ENCODE measurements at regions not wholly inside any gene's neighbourhood (a gene's known extent, or its start where the extent isn't known, plus 50 kb on each side); places are given as distances from the start of the nearest gene placed in this dataset.

DNA sequence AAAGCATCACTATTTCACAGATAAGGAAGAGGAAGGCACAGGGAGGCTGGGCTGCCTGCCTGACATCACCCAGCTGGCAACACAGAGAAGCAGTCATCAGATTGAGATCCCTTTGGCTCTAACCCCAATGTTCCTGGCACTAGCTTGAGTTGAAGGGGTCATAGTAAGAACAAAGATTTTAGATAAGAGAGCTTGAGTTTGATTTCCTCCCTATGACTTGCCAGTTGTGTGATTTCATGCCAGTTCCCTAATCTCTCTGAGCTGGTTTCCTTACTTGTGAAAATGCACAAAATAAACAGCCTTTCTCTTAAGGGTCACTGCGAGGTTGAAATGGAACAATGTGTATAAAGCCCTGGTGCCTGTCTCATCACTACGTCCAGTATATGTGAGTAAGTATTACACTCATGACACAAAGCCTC, 475.4 kb upstream of the HS3ST1 start:
- TF ChIP-seq, protein P1, sequence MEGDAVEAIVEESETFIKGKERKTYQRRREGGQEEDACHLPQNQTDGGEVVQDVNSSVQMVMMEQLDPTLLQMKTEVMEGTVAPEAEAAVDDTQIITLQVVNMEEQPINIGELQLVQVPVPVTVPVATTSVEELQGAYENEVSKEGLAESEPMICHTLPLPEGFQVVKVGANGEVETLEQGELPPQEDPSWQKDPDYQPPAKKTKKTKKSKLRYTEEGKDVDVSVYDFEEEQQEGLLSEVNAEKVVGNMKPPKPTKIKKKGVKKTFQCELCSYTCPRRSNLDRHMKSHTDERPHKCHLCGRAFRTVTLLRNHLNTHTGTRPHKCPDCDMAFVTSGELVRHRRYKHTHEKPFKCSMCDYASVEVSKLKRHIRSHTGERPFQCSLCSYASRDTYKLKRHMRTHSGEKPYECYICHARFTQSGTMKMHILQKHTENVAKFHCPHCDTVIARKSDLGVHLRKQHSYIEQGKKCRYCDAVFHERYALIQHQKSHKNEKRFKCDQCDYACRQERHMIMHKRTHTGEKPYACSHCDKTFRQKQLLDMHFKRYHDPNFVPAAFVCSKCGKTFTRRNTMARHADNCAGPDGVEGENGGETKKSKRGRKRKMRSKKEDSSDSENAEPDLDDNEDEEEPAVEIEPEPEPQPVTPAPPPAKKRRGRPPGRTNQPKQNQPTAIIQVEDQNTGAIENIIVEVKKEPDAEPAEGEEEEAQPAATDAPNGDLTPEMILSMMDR (IDR thresholded peaks at IDR 0.05; ENCODE audit: borderline replicate concordance, control extremely low read depth, extremely low read depth, insufficient read depth, missing control alignments): no peak
- no peak for DNase-seq (ENCODE audit: low spot score)
- in situ Hi-C loops (cut with MboI; ENCODE audit: low sequenced_read_pairs, unreplicated experiment): no loop called here

DNA sequence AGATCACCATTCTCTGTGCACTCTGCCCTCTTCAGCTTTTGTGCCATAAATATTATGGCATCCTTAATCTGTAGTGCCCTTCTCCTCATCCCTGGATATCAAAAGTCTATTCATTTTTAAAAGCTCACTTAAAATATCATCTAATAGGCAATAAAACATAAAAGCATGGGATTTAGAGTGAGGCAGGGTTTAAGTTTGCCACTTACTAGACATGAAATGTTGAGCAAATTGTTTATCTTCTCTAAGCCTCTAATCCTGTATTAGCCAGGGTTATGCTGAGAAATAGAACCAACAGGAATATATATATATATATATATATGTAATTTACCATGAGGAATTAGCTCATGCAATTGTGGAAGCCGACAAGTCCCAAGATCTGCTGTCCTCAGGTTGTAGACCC, 472.4 kb upstream of the HS3ST1 start:
- DNase-seq (ENCODE audit: low spot score): no peak
- TF ChIP-seq, protein P1 (IDR thresholded peaks at IDR 0.05; ENCODE audit: borderline replicate concordance, control extremely low read depth, extremely low read depth, insufficient read depth, missing control alignments): no peak
- in situ Hi-C loops (cut with MboI; ENCODE audit: low sequenced_read_pairs, unreplicated experiment): no loop called here

DNA sequence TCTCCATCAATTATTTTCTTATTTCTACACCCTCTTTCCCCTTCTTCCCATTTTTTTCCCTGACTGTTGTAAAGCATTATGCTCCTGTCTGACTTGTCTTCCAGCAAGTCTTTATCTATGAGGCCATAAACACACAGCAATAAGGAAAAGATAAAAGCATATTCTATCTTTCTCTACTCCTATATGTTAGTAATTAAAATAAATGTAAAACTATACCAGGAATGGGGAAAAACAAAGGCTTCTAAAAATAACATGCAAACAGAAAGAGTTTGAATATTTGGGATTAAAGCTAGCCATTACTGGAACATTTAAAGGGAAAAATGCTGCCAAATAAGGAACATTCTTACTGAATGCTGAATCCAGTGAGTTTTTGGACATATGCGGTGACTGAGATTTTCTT, 471.7 kb upstream of the HS3ST1 start:
- TF ChIP-seq, protein P1 (IDR thresholded peaks at IDR 0.05; ENCODE audit: borderline replicate concordance, control extremely low read depth, extremely low read depth, insufficient read depth, missing control alignments): no peak
- DNase-seq (ENCODE audit: low spot score): no peak
- in situ Hi-C loops (cut with MboI; ENCODE audit: low sequenced_read_pairs, unreplicated experiment): no loop called here

DNA sequence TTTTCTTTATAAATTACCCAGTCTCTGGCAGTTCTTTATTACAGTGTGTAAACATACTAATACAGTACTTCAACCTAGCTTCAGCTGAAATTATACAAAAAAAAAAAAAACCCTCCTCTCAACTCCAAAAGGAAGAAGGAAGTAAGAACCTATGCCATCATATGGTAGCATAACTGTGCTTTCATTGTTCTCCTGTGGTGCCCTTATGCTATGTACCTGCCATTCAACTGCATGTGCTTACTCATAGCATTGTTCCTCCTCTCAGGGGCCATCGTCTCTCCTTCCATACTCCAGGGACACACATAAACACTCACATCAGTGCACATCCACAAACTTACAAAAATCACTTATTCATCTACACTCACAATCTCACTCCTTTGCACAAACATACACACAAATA, 470.1 kb upstream of the HS3ST1 start:
- DNase-seq (ENCODE audit: low spot score): no peak
- TF ChIP-seq, protein P1 (IDR thresholded peaks at IDR 0.05; ENCODE audit: borderline replicate concordance, control extremely low read depth, extremely low read depth, insufficient read depth, missing control alignments): no peak
- in situ Hi-C loops (cut with MboI; ENCODE audit: low sequenced_read_pairs, unreplicated experiment): no loop called here

DNA sequence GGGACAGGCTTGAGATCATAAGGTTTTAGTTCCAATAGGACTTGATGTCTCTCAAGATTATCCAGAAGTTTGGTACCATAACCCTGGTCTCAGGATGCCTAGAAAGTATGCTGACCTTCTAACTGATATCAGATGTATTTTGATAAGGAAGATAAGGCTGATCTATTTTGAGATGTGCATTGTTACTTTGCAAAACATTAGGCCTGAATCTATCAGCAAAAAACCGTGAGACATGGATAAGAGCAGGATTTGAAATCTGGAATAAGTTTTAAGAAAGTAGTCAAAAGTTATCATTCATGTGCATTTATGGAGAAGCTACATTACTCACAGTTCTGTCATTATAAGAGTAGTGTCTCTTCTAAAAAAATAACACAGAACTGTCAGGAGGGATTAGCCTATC, 467.1 kb upstream of the HS3ST1 start:
- TF ChIP-seq, protein P1 (IDR thresholded peaks at IDR 0.05; ENCODE audit: borderline replicate concordance, control extremely low read depth, extremely low read depth, insufficient read depth, missing control alignments): no peak
- no peak for DNase-seq (ENCODE audit: low spot score)
- in situ Hi-C loops (cut with MboI; ENCODE audit: low sequenced_read_pairs, unreplicated experiment): no loop called here

DNA sequence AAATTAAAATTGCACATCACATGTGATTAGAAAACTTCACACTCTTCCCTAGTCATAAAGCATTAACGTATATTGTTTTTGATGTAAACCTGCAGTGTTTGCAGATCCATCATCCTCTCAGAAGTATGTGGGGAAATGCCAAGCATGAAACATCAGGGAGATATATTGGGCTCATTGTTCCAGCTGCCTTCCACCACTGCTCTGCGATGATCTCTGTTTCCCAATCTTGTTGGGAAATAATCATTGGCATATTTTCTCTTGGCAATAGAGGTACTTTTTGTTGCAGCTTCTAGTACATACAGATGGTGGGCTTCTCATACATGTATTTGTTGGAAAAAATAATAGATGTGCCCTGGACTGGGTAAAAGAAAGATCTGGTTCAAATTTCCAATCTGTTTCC, 466.3 kb upstream of the HS3ST1 start:
- TF ChIP-seq, protein P1 (IDR thresholded peaks at IDR 0.05; ENCODE audit: borderline replicate concordance, control extremely low read depth, extremely low read depth, insufficient read depth, missing control alignments): no peak
- in situ Hi-C loops (cut with MboI; ENCODE audit: low sequenced_read_pairs, unreplicated experiment): no loop called here
- DNase-seq (ENCODE audit: low spot score): no peak

DNA sequence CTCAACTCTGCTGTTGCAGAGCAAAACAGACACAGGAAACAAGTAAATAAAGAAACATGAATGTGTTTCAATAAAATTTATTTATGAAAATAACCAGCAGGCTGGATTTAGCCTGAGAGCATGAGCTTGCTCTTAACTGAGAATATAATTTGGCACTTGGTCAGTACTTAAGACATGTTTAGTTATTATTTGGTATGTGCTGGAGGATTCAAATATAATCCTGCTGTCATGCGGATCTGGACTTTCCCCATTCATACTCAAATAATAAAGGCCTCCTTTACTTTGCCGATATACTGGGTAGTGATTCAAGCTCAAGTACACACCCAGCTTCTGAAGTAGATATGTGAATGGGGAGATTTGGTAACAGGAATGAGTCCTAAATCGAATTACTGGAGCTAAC, 465.5 kb upstream of the HS3ST1 start:
- TF ChIP-seq, protein P1 (IDR thresholded peaks at IDR 0.05; ENCODE audit: borderline replicate concordance, control extremely low read depth, extremely low read depth, insufficient read depth, missing control alignments): no peak
- no peak for DNase-seq (ENCODE audit: low spot score)
- in situ Hi-C loops (cut with MboI; ENCODE audit: low sequenced_read_pairs, unreplicated experiment): no loop called here

All from GM13976 (cell line).